GM12878 (cell line): ENCODE measurements at regions not wholly inside any gene's neighbourhood (a gene's known extent, or its start where the extent isn't known, plus 50 kb on each side); places are given as distances from the start of the nearest gene placed in this dataset.

Experiments
- EP300 ChIP-seq, 2 experiments: fragments of 150-350 bp in 1 of 2; IDR thresholded peaks; 2 replicates each; pipeline ENCODE4 v1.6.1; 2011 to 2012; ENCODE audit warnings: low read depth in 2 of 2, low read length in 2 of 2, borderline replicate concordance in 1 of 2, improper control_type of control experiment in 1 of 2, inconsistent platforms in 1 of 2; ENCODE audit not compliant: control insufficient read depth in 1 of 2
- EZH2 ChIP-seq: IDR thresholded peaks from 2 replicates; pipeline ENCODE4 v1.6.1; 2012; ENCODE audit warnings: low read depth, mild to moderate bottlenecking, control low read depth, inconsistent platforms, low read length, borderline replicate concordance; ENCODE audit not compliant: control insufficient read depth
- FOXM1 ChIP-seq: IDR thresholded peaks from 2 replicates; pipeline ENCODE4 v1.6.1; 2012; ENCODE audit warnings: low read depth, mild to moderate bottlenecking, inconsistent platforms, low read length, moderate library complexity
- GATAD2B ChIP-seq: fragments of 450-650 bp; conservative IDR thresholded peaks from 2 replicates; pipeline ENCODE4 v1.6.1; 2017; ENCODE audit warnings: low read depth, mild to moderate bottlenecking, moderate library complexity
- KAT2A ChIP-seq: conservative IDR thresholded peaks from 2 replicates; pipeline ENCODE4 v1.6.1; 2011; ENCODE audit warnings: low read depth, low read length; ENCODE audit not compliant: control insufficient read depth
- MXI1 ChIP-seq: fragments of 150-350 bp; IDR thresholded peaks from 2 replicates; pipeline ENCODE4 v1.6.1; 2011; ENCODE audit warnings: low read depth, mild to moderate bottlenecking, inconsistent platforms, low read length, improper control_type of control experiment
- POLR2A ChIP-seq: IDR thresholded peaks from 2 replicates; pipeline ENCODE4 v1.6.1; 2011; ENCODE audit warnings: low read depth, mild to moderate bottlenecking, low read length
- SMC3 ChIP-seq: IDR thresholded peaks from 2 replicates; pipeline ENCODE4 v1.6.1; 2011; ENCODE audit warnings: low read length, improper control_type of control experiment, borderline replicate concordance
- ZSCAN29 ChIP-seq: fragments of 450-650 bp; IDR thresholded peaks from 2 replicates; pipeline ENCODE4 v1.6.1; 2017; ENCODE audit warnings: mild to moderate bottlenecking, moderate library complexity
- TF ChIP-seq, protein P1 (sequence below): IDR thresholded peaks from 2 replicates; pipeline ENCODE4 v1.6.1; 2012; ENCODE audit warnings: low read depth, low read length, improper control_type of control experiment
- TF ChIP-seq, protein P2 (sequence below), 3 experiments: IDR thresholded peaks in 2 of 3; conservative IDR thresholded peaks in 1 of 3; 2 replicates each; pipeline ENCODE4 v1.5.1; 2011; ENCODE audit warnings: low read depth in 3 of 3, low read length in 3 of 3, mild to moderate bottlenecking in 3 of 3, control low read depth in 2 of 3, moderate library complexity in 2 of 3, inconsistent platforms in 1 of 3, mixed read lengths in 1 of 3; ENCODE audit not compliant: control insufficient read depth in 2 of 3, insufficient read depth in 1 of 3; ENCODE audit errors: extremely low read depth in 1 of 3

DNA sequence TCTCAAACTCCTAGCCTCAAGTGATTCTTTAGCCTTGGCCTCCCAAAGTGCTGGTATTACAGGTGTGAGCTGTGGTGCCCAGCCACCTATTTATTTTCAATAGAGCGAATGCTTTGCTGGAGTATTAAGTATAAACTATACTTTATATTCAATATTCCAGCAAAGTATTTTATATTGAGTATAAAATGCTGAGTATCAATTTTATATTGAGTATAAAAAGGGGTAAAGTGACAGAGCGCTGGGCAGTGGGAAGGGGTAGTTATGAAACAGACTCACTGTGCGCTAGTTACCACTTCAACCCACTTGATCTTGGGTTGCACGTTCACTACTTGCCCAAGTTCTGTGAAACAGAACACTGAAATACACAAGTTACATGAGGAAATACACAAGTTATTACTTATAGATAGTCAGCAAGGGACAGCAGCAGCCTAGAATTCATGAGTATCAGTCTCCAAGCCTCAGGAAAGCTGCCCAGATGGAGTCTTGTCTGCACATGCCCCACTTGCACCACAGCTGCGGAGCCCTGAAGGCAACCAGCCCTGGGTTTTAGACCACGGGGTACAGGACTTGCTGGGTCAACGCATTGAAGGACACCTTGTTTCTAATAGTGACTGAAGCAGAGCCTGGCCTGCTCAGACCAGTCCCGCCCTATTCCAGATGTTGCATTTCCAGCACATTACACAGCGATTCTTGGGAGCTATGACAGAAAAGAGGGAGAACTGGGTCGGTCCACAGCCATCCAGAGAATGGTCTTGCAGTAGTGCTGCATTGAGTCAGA lies 51.6 kb upstream of the SYT13 start:
- TF ChIP-seq GATAD2B (no peak), EZH2 (no peak), KAT2A (no peak), FOXM1 (no peak), EP300 (IDR thresholded peaks at IDR 0.05; ENCODE audit: borderline replicate concordance in 1 of 2, control insufficient read depth in 1 of 2, low read depth in 2 of 2, low read length in 2 of 2) (no peak), SMC3 (no peak), POLR2A (no peak), MXI1 (no peak), ZSCAN29 (no peak)
- TF ChIP-seq, protein P1, sequence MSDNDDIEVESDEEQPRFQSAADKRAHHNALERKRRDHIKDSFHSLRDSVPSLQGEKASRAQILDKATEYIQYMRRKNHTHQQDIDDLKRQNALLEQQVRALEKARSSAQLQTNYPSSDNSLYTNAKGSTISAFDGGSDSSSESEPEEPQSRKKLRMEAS, result no peak
- TF ChIP-seq, protein P2, sequence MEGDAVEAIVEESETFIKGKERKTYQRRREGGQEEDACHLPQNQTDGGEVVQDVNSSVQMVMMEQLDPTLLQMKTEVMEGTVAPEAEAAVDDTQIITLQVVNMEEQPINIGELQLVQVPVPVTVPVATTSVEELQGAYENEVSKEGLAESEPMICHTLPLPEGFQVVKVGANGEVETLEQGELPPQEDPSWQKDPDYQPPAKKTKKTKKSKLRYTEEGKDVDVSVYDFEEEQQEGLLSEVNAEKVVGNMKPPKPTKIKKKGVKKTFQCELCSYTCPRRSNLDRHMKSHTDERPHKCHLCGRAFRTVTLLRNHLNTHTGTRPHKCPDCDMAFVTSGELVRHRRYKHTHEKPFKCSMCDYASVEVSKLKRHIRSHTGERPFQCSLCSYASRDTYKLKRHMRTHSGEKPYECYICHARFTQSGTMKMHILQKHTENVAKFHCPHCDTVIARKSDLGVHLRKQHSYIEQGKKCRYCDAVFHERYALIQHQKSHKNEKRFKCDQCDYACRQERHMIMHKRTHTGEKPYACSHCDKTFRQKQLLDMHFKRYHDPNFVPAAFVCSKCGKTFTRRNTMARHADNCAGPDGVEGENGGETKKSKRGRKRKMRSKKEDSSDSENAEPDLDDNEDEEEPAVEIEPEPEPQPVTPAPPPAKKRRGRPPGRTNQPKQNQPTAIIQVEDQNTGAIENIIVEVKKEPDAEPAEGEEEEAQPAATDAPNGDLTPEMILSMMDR (IDR thresholded peaks at IDR 0.05 in 2 of 3, conservative IDR thresholded peaks at IDR 0.05 in 1 of 3; ENCODE audit: control insufficient read depth in 2 of 3, extremely low read depth in 1 of 3, insufficient read depth in 1 of 3, low read depth in 3 of 3, low read length in 3 of 3), result no peak
